Caco-2 (cell line): ENCODE measurements at regions not wholly inside any gene's neighbourhood (a gene's known extent, or its start where the extent isn't known, plus 50 kb on each side); places are given as distances from the start of the nearest gene placed in this dataset.

Experiments used
- BruUV-seq: library from RNA; stranded (reverse); fragments of 400-500 nt; replicated peaks from 2 replicates; lab custom pipeline; 2021; lab: Mats Ljungman, UMichigan
- CTCF ChIA-PET: fragments of 300-600 bp; sonication (Branson Sonifier 250); formaldehyde crosslinking; loops from one replicate; lab custom pipeline; 2022; ENCODE audit warnings: antibody characterized with exemption; lab: Charles Lee
- POLR2A ChIA-PET: fragments of 300-600 bp; sonication (Branson Sonifier 250); formaldehyde crosslinking; loops from one replicate; lab custom pipeline; 2022; ENCODE audit warnings: antibody characterized with exemption; lab: Charles Lee
- DNase-seq, 2 experiments: peaks; one replicate each; pipeline versions ENCODE4 v3.0.0 to v3.0.0-alpha.2; 2020 to 2022
- H3K27me3 ChIP-seq: replicated peaks from 2 replicates; pipeline ENCODE4 v1.6.0; 2011; ENCODE audit warnings: low read length; ENCODE audit not compliant: control insufficient read depth, insufficient read depth
- H3K36me3 ChIP-seq: 2 replicates; pipeline ENCODE4 v1.5.1; 2011; ENCODE audit warnings: low read length; ENCODE audit not compliant: control insufficient read depth, insufficient read depth
- H3K4me1 ChIP-seq: fragments of 250-450 bp; sonication (Bioruptor Pico); 2 replicates; pipeline ENCODE4 v1.5.1; 2020; ENCODE audit warnings: mild to moderate bottlenecking
- H3K4me3 ChIP-seq: 2 replicates; pipeline ENCODE4 v1.5.1; 2011; ENCODE audit warnings: low read depth, mild to moderate bottlenecking, control low read depth, low read length
- H3K9me3 ChIP-seq: fragments of 250-450 bp; sonication (Bioruptor Pico); 2 replicates; pipeline ENCODE4 v1.5.1; 2020; ENCODE audit warnings: mild to moderate bottlenecking, moderate library complexity
- H3K27ac Mint-ChIP-seq: one replicate; pipeline ENCODE4 v1.8.0; 2022; ENCODE audit warnings: mixed read lengths; ENCODE audit not compliant: unreplicated experiment
- H3K27me3 Mint-ChIP-seq: one replicate; pipeline ENCODE4 v1.8.0; 2022; ENCODE audit warnings: mixed read lengths; ENCODE audit not compliant: insufficient read depth, unreplicated experiment
- H3K36me3 Mint-ChIP-seq: one replicate; pipeline ENCODE4 v1.8.0; 2022; ENCODE audit warnings: mild to moderate bottlenecking, mixed read lengths; ENCODE audit not compliant: insufficient read depth, unreplicated experiment
- H3K4me1 Mint-ChIP-seq: one replicate; pipeline ENCODE4 v1.8.0; 2022; ENCODE audit warnings: low read depth, mixed read lengths; ENCODE audit not compliant: unreplicated experiment
- H3K4me3 Mint-ChIP-seq: one replicate; pipeline ENCODE4 v1.8.0; 2022; ENCODE audit warnings: mild to moderate bottlenecking, moderate library complexity, mixed read lengths; ENCODE audit not compliant: unreplicated experiment
- H3K9me3 Mint-ChIP-seq: one replicate; pipeline ENCODE4 v1.8.0; 2022; ENCODE audit warnings: mixed read lengths; ENCODE audit not compliant: unreplicated experiment
- intact Hi-C: fragments of 100-400 bp; cut with micrococcal nuclease; formaldehyde crosslinking; loops from one replicate; pipeline ENCODE4 v1.10.0; 2022; ENCODE audit not compliant: unreplicated experiment
- TF ChIP-seq, protein P1 (sequence below), 2 experiments: fragments of 200-600 bp in 1 of 2; IDR thresholded peaks; 1 replicate in 1 of 2; 2 replicates in 1 of 2; pipeline versions ENCODE4 v1.5.1 to v1.8.0; 2011 to 2022; ENCODE audit warnings: antibody characterized with exemption in 1 of 2, control low read depth in 1 of 2, inconsistent platforms in 1 of 2, low read depth in 1 of 2, low read length in 1 of 2, mild to moderate bottlenecking in 1 of 2, moderate library complexity in 1 of 2; ENCODE audit not compliant: insufficient read depth in 1 of 2, severe bottlenecking in 1 of 2, unreplicated experiment in 1 of 2

DNA sequence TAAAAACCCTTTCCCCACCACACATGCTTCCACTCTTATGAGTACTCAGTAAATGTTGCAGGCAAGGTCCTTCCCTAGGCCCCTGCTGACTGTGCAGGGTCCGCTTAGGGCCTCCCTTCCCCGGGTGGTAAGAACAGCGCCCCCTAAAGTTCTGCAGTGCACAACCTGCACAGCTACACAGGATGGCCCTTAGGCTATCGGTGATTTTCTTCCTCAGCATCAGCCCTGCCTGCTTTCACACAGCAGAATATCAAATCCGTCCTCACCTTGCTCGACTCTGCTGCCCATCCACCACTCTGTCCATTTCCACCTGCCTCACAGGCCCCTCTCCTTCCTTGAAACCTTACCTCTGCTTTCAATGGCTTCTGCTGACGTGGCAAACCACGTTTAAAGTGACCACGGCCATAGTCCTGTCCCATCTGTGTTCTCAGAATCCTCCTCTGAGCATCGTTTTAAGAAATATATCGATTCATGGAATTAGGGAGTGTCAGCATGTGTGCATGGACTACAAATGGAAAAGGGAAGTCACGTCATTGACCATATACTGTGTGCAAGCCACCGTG lies 51.4 kb upstream of the TMEM132E start:
- Histone ChIP-seq H3K4me1 (no peaks in the 10 kb centered on the region), H3K27me3 (no peaks in the 10 kb centered on the region), H3K4me3 (no peak overlapping the region), H3K36me3 (no peaks in the 10 kb centered on the region), H3K9me3 (no peaks in the 10 kb centered on the region)
- intact Hi-C loops = no loop called here
- no peaks in the 10 kb centered on the region for H3K9me3 Mint-ChIP-seq
- DNase-seq = peak in 1 of 2 experiments; percentile 9
- POLR2A ChIA-PET = no interaction called here
- H3K27me3 Mint-ChIP-seq = peaks cover 25% of the 10 kb centered on the region
- TF ChIP-seq, protein P1, sequence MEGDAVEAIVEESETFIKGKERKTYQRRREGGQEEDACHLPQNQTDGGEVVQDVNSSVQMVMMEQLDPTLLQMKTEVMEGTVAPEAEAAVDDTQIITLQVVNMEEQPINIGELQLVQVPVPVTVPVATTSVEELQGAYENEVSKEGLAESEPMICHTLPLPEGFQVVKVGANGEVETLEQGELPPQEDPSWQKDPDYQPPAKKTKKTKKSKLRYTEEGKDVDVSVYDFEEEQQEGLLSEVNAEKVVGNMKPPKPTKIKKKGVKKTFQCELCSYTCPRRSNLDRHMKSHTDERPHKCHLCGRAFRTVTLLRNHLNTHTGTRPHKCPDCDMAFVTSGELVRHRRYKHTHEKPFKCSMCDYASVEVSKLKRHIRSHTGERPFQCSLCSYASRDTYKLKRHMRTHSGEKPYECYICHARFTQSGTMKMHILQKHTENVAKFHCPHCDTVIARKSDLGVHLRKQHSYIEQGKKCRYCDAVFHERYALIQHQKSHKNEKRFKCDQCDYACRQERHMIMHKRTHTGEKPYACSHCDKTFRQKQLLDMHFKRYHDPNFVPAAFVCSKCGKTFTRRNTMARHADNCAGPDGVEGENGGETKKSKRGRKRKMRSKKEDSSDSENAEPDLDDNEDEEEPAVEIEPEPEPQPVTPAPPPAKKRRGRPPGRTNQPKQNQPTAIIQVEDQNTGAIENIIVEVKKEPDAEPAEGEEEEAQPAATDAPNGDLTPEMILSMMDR (IDR thresholded peaks at IDR 0.05; ENCODE audit: insufficient read depth in 1 of 2, low read depth in 1 of 2, low read length in 1 of 2, severe bottlenecking in 1 of 2, unreplicated experiment in 1 of 2) = no peak
- CTCF ChIA-PET = no interaction called here
- no peaks in the 10 kb centered on the region for H3K36me3 Mint-ChIP-seq
- H3K4me3 Mint-ChIP-seq = no peak overlapping the region
- no peak overlapping the region for H3K27ac Mint-ChIP-seq
- no TSS peak for BruUV-seq
- H3K4me1 Mint-ChIP-seq = no peaks in the 10 kb centered on the region

DNA sequence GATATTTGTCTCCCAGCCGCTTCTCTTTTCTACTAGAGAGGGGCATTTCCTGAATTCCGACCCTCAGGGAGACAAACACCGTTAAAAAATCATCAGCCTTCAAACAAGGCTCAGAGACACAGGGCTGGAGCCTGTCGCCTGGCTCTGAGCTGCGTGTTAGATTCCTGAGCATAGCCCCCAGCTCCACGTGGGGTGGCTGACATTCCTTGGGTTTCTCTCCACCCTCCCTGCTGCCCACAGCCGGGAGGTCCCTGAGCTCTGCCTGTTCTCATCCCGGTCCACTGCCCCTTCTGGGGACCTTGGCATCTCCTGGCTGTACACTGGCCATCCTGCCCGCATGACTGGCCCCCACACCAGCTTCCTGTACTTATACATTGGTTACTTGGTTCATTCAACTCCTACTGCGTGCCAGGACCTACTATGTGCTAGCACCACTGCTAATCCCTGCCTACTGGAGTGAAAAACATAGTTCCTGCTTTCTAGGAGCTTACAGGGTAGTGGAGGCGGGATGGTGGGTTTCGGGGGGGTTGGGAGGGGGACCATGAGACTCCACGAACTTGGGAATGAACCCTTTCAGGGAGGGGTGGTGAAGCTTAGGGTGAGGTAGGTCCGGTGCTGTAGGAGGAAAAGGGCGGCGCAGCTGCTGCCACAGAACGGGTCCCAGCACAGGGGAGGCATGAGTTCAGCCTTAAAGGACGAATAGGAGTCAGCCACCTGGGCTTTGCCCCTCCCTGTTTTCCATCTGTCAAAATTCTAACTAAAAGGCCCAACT lies 52.1 kb upstream of the TMEM132E start:
- BruUV-seq = no TSS peak
- Histone ChIP-seq H3K4me1 (no peaks in the 10 kb centered on the region), H3K9me3 (no peaks in the 10 kb centered on the region), H3K27me3 (no peaks in the 10 kb centered on the region), H3K4me3 (no peak overlapping the region), H3K36me3 (no peaks in the 10 kb centered on the region)
- Mint-ChIP-seq H3K4me3 (no peak overlapping the region), H3K27me3 (peaks cover 25% of the 10 kb centered on the region), H3K27ac (no peak overlapping the region), H3K36me3 (no peaks in the 10 kb centered on the region), H3K4me1 (no peaks in the 10 kb centered on the region), H3K9me3 (no peaks in the 10 kb centered on the region)
- TF ChIP-seq, protein P1 (IDR thresholded peaks at IDR 0.05; ENCODE audit: insufficient read depth in 1 of 2, low read depth in 1 of 2, low read length in 1 of 2, severe bottlenecking in 1 of 2, unreplicated experiment in 1 of 2) = no peak
- DNase-seq = no peak
- CTCF ChIA-PET = interaction anchor here (0.6 kb wide), 1 partner anchor 166 kb away, joined by 3 read pairs; no protein-coding TSS in a partner anchor
- intact Hi-C loops = no loop called here
- POLR2A ChIA-PET = no interaction called here

DNA sequence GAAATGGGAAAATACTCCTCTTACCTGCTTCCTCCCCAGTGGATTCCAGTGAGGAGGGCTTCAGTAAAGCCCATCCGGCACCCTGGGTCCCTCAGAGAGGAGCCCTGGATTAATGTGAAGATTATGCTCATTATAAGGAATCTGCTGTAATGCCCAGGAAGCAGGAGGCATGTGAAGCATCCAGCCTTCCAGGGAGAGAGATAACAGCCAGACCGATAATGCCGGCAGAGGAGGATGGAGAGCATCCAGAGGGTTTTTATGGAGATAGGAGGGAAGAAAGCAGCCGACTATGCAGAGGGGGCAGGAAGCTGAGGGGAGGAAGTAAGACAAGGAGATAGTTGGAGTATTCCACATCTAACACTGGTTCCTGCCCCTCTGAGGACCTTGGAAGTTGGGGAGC lies 53.7 kb upstream of the TMEM132E start:
- H3K4me3 Mint-ChIP-seq = no peak overlapping the region
- intact Hi-C loops = no loop called here
- Histone ChIP-seq H3K4me1 (no peaks in the 10 kb centered on the region), H3K36me3 (no peaks in the 10 kb centered on the region), H3K4me3 (no peak overlapping the region), H3K9me3 (no peaks in the 10 kb centered on the region), H3K27me3 (peaks cover 1% of the 10 kb centered on the region; the same call in 1 of the 2 replicates)
- H3K4me1 Mint-ChIP-seq = no peaks in the 10 kb centered on the region
- H3K36me3 Mint-ChIP-seq = no peaks in the 10 kb centered on the region
- ChIA-PET POLR2A (no interaction called here), CTCF (no interaction called here)
- no peaks in the 10 kb centered on the region for H3K9me3 Mint-ChIP-seq
- no TSS peak for BruUV-seq
- DNase-seq = no peak
- H3K27me3 Mint-ChIP-seq = peaks cover 24% of the 10 kb centered on the region
- TF ChIP-seq, protein P1 (IDR thresholded peaks at IDR 0.05; ENCODE audit: insufficient read depth in 1 of 2, low read depth in 1 of 2, low read length in 1 of 2, severe bottlenecking in 1 of 2, unreplicated experiment in 1 of 2) = no peak
- no peak overlapping the region for H3K27ac Mint-ChIP-seq
